ENCODE measurements at regions not wholly inside any gene's neighbourhood (a gene's known extent, or its start where the extent isn't known, plus 50 kb on each side); places are given as distances from the start of the nearest gene placed in this dataset.

- TF ChIP-seq POLR2A (IDR thresholded peaks at IDR 0.05) (no peak), CTCF (IDR thresholded peaks at IDR 0.05) (no peak)
Observed at GRCh38 chr4:156596026-156596425, 375.6 kb downstream of the PDGFC start.

Measured in sigmoid colon (tissue), 3 donors.